ENCODE measurements at regions not wholly inside any gene's neighbourhood (a gene's known extent, or its start where the extent isn't known, plus 50 kb on each side); places are given as distances from the start of the nearest gene placed in this dataset.

DNA sequence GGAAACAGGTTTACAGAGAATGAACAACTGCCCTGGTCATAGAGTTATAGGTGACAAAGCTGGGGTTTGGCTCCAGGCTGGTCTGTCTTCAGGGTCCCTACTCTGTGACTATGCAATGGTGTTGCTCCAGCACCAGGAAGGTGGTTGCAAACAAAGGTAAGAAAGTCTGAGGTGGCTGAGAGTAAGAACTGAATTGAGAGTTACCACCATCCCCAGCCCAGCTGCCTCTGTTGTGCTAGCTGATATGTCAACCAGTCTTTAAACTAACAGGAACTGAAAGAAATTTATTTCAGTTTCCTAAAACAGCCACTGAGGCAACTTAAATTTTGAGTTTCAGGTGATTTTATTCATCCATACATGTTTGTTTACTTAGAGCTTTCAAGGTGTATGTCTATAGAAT lies 111.0 kb upstream of the LRIG3 start:
- H3K27me3 ChIP-seq (ENCODE audit: insufficient read depth, low read length) = no peaks in the 10 kb centered on the region
- no peak overlapping the region for H3K9ac ChIP-seq (ENCODE audit: low read depth, low read length)
- H3K36me3 ChIP-seq (ENCODE audit: insufficient read depth, low read depth, low read length) = no peaks in the 10 kb centered on the region
- H3K27ac ChIP-seq (ENCODE audit: low read length) = no peak overlapping the region
- no peaks in the 10 kb centered on the region for H3K9me3 ChIP-seq (ENCODE audit: insufficient read depth, low read depth, low read length)
- H3K4me1 ChIP-seq (ENCODE audit: insufficient read depth, low read length) = no peaks in the 10 kb centered on the region
- H3K4me3 ChIP-seq (ENCODE audit: low read length) = no peak overlapping the region

DNA sequence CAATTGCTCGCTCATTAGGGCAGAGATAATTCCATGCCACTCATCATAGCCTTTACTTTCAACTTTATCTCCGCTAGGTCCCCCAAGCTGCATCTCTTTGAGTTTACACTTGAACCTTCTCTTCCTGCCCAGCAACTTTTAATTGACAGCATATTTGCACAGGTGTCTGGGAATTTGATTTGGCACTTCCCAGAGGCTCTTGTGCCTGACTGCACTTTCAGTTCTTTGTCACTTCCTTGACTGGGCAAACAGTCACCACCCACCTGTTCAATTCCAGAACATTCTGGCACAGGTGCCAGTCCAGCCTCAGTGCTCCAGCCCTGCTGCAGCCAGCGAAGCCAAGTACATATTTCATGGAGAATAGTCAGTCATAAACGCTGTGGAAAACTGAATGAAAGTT lies 110.1 kb upstream of the LRIG3 start:
- Histone ChIP-seq H3K27ac (ENCODE audit: low read length) (no peak overlapping the region), H3K4me3 (ENCODE audit: low read length) (no peak overlapping the region), H3K27me3 (ENCODE audit: insufficient read depth, low read length) (no peaks in the 10 kb centered on the region), H3K9ac (ENCODE audit: low read depth, low read length) (no peak overlapping the region), H3K36me3 (ENCODE audit: insufficient read depth, low read depth, low read length) (no peaks in the 10 kb centered on the region), H3K4me1 (ENCODE audit: insufficient read depth, low read length) (no peaks in the 10 kb centered on the region), H3K9me3 (ENCODE audit: insufficient read depth, low read depth, low read length) (no peaks in the 10 kb centered on the region)

DNA sequence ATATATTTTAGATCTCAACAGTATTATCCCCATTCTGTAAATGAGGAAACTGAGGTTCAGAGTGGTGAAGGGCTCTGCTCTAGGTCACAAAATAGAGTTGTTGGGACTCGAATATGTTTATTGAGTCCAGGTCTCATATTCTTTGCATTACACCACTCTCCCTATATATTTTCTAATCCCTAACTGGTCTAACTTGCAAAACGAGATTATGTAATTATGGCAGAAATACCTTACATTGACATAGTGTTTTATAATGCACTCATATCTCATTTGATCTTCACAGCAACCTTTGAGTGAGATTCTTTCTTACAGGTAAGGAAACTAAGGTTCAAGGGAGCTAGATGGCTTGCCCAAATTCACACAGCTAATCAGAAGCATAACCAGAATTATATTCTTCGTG lies 106.9 kb upstream of the LRIG3 start:
- Histone ChIP-seq H3K4me3 (ENCODE audit: low read length) (no peak overlapping the region), H3K36me3 (ENCODE audit: insufficient read depth, low read depth, low read length) (no peaks in the 10 kb centered on the region), H3K9ac (ENCODE audit: low read depth, low read length) (no peak overlapping the region), H3K9me3 (ENCODE audit: insufficient read depth, low read depth, low read length) (no peaks in the 10 kb centered on the region), H3K27ac (ENCODE audit: low read length) (no peak overlapping the region), H3K27me3 (ENCODE audit: insufficient read depth, low read length) (no peaks in the 10 kb centered on the region), H3K4me1 (ENCODE audit: insufficient read depth, low read length) (no peaks in the 10 kb centered on the region)

DNA sequence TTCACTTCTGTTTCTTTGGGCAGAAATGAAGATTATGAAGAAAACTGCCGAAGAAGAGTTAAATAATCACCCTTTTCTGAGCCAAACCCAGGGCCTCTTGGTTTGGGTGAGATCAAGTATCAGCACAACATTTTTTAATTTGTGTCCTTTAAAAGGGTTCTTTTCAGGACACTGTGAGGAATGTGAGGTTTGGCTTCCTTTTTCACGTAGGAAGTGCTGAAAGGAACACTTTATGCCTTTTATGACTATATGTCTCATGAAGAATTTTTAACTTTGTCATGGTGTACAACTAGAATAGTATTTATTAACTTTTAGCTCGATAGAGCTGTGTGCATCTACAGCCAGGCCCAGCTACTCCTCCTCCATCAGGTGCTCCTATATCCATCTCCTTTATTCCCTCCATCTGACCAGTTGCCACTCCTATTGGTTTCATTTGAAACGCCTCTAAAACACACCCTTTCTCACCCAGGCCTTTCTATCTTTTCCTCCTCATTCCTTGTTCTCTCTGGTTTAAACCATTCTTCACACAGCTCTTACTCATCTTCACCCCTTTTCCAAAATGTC lies 103.6 kb upstream of the LRIG3 start:
- H3K27me3 ChIP-seq (ENCODE audit: insufficient read depth, low read length) = no peaks in the 10 kb centered on the region
- no peak overlapping the region for H3K9ac ChIP-seq (ENCODE audit: low read depth, low read length)
- H3K36me3 ChIP-seq (ENCODE audit: insufficient read depth, low read depth, low read length) = no peaks in the 10 kb centered on the region
- H3K4me1 ChIP-seq (ENCODE audit: insufficient read depth, low read length) = no peaks in the 10 kb centered on the region
- H3K9me3 ChIP-seq (ENCODE audit: insufficient read depth, low read depth, low read length) = no peaks in the 10 kb centered on the region
- H3K4me3 ChIP-seq (ENCODE audit: low read length) = no peak overlapping the region
- H3K27ac ChIP-seq (ENCODE audit: low read length) = no peak overlapping the region

DNA sequence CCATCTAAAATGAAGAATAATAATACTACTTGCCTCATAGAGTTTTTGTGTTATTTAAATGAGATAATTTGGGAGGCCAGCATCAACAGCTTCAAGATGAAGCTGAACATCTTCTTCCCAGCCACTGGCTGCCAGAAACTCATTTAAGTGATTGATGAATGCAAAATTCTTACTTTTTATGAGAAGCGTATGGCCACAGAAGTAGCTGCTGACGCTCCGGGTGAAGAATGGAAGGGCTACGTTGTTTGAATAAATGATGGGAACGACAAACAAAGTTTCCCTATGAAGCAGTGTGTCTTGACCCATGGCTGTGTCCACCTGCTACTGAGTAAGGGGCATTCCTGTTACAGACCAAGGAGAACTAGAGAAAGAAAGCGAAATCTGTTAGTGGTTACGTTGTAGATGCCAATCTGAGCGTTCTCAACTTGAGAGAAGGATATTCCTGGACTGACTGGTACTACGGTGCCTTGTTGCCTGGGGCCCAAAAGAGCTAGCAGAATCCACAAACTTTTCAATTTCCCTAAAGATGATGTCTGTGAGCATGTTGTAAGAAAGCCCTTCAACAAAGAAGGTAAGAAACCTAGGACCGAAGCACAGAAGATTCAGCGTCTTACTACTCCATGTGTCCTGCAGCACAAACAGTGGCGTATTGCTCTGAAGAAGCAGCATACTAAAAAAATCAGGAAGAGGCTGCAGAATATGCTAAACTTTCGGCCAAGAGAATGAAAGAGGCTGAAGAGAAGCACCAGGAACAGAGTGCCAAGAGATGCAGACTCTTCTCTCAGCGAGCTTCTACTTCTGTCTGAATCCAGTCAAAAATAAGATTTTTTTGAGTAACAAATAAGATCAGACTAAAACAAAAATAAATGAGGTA lies 100.0 kb upstream of the LRIG3 start:
- Histone ChIP-seq H3K4me1 (ENCODE audit: insufficient read depth, low read length) (no peaks in the 10 kb centered on the region), H3K9ac (ENCODE audit: low read depth, low read length) (no peak overlapping the region), H3K27me3 (ENCODE audit: insufficient read depth, low read length) (no peaks in the 10 kb centered on the region), H3K36me3 (ENCODE audit: insufficient read depth, low read depth, low read length) (no peaks in the 10 kb centered on the region), H3K4me3 (ENCODE audit: low read length) (no peak overlapping the region), H3K9me3 (ENCODE audit: insufficient read depth, low read depth, low read length) (no peaks in the 10 kb centered on the region), H3K27ac (ENCODE audit: low read length) (no peak overlapping the region)

DNA sequence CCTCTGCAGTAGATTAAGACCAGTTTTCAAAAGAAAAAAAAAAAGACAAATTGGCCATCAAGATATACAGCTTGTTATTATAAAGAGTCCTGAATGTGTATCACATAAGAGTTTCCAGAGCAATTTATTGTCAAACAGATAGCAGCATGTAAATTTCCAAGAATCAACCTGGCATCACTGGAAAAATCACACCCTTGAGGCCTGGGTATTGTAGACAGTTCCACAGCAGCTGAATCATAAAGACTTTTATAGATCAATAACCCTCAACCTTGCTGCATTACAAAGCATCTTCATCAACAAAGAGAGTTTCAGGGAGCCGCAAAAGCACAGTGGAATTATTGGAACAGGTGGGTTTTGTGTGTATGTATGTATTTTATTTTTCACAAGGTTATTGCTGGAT lies 94.6 kb upstream of the LRIG3 start:
- Histone ChIP-seq H3K36me3 (ENCODE audit: insufficient read depth, low read depth, low read length) (no peaks in the 10 kb centered on the region), H3K9me3 (ENCODE audit: insufficient read depth, low read depth, low read length) (no peaks in the 10 kb centered on the region), H3K27me3 (ENCODE audit: insufficient read depth, low read length) (no peaks in the 10 kb centered on the region), H3K27ac (ENCODE audit: low read length) (no peak overlapping the region), H3K9ac (ENCODE audit: low read depth, low read length) (no peak overlapping the region), H3K4me3 (ENCODE audit: low read length) (no peak overlapping the region), H3K4me1 (ENCODE audit: insufficient read depth, low read length) (no peaks in the 10 kb centered on the region)

DNA sequence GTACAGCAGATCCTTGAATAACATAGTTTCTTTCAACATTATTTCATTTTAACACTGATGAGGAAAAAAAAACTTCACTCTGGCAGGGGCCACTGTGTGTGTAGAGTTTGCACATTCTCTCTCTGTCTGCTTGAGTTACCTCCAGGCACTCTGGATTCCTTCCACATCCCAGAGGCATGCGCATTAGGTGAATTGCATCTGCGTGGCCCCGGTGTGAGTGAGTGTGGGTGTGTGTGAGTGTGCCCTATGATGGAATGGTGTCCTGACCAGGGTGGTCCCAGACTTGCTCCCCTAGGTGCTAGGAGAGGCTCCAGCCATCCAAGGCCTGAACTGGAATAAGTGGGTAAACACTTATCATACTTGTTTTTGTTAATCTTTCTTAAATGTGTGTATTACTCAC lies 90.6 kb upstream of the LRIG3 start:
- no peak overlapping the region for H3K27ac ChIP-seq (ENCODE audit: low read length)
- no peaks in the 10 kb centered on the region for H3K27me3 ChIP-seq (ENCODE audit: insufficient read depth, low read length)
- H3K4me1 ChIP-seq (ENCODE audit: insufficient read depth, low read length) = no peaks in the 10 kb centered on the region
- H3K4me3 ChIP-seq (ENCODE audit: low read length) = no peak overlapping the region
- no peaks in the 10 kb centered on the region for H3K36me3 ChIP-seq (ENCODE audit: insufficient read depth, low read depth, low read length)
- H3K9me3 ChIP-seq (ENCODE audit: insufficient read depth, low read depth, low read length) = no peaks in the 10 kb centered on the region
- no peak overlapping the region for H3K9ac ChIP-seq (ENCODE audit: low read depth, low read length)

DNA sequence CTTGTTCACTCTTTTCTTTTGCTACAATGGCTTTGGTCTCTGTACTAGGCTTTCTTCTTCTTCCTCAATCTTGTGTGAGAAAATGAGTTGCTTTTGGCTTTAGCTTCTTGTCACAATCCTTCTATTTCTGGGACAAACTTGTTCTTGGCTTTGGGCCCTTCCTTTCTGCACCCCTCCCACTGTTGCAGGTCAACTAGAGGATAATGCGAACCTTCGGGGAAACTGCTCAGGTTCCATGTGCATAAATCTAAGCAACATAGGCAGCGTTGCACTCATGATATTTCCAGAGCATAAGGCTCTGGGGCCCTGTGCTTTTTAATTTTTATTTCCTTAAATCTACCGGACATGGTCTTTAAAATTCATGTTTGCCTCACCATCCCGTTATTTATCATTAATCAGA lies 89.8 kb upstream of the LRIG3 start:
- Histone ChIP-seq H3K9me3 (ENCODE audit: insufficient read depth, low read depth, low read length) (no peaks in the 10 kb centered on the region), H3K27me3 (ENCODE audit: insufficient read depth, low read length) (no peaks in the 10 kb centered on the region), H3K36me3 (ENCODE audit: insufficient read depth, low read depth, low read length) (no peaks in the 10 kb centered on the region), H3K9ac (ENCODE audit: low read depth, low read length) (no peak overlapping the region), H3K4me3 (ENCODE audit: low read length) (no peak overlapping the region), H3K4me1 (ENCODE audit: insufficient read depth, low read length) (no peaks in the 10 kb centered on the region), H3K27ac (ENCODE audit: low read length) (no peak overlapping the region)

DNA sequence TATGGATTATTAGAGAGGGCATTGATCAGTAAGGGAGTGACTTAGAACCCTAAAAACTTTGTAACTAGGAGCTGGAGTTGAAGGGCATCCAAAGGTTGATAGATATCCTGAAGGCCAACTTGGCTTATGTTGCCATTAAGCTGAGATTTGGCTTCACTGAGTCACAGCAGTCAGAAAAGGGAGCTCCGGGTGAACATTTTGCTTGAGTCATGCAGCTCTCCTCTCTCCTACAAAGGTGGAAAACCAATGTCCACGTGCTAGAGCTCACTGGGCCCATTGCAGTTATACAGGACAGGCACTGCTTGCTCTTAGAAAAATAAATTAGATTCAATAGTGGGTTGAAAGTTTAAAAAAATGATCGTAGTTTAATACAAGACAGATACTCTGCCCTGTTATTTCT lies 87.3 kb upstream of the LRIG3 start:
- Histone ChIP-seq H3K27me3 (ENCODE audit: insufficient read depth, low read length) (no peaks in the 10 kb centered on the region), H3K27ac (ENCODE audit: low read length) (no peak overlapping the region), H3K9me3 (ENCODE audit: insufficient read depth, low read depth, low read length) (no peaks in the 10 kb centered on the region), H3K4me3 (ENCODE audit: low read length) (no peak overlapping the region), H3K36me3 (ENCODE audit: insufficient read depth, low read depth, low read length) (no peaks in the 10 kb centered on the region), H3K9ac (ENCODE audit: low read depth, low read length) (no peak overlapping the region), H3K4me1 (ENCODE audit: insufficient read depth, low read length) (no peaks in the 10 kb centered on the region)

DNA sequence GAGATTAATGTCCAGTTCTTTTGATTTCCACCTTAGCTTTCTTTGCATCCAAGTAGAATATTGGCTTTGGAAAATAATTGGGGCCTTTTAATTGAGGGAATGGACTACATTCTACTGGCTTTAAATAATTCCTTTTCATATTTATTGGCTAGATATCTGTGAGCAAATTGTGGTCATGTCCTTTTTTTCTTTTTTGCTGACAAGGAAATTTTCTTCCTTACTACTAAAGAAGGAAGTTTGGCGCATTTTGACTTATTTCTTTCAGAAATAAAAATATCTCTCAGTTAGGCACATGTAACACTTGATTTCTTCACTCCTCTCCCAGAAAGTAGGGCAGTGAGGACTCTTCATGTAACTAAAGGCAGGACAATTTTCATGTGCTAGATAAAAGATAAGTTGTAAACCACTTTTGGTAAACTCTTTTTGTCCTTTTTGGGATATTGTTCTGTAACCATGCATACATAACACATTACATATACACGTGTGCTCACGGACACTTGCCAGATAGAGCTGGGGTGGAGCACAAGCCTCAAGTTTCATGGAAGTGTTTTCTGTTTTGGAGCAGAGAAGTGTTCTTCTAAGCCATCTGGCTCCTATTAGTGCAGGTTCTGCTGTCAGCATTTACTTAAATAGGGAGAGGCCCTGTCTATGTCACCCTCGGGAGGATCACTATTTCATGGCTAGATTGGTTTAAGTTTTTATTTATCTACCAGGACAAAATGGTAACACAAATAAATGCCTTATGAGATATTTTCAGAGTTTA lies 85.1 kb upstream of the LRIG3 start:
- no peaks in the 10 kb centered on the region for H3K4me1 ChIP-seq (ENCODE audit: insufficient read depth, low read length)
- H3K27me3 ChIP-seq (ENCODE audit: insufficient read depth, low read length) = no peaks in the 10 kb centered on the region
- no peak overlapping the region for H3K4me3 ChIP-seq (ENCODE audit: low read length)
- H3K36me3 ChIP-seq (ENCODE audit: insufficient read depth, low read depth, low read length) = no peaks in the 10 kb centered on the region
- no peaks in the 10 kb centered on the region for H3K9me3 ChIP-seq (ENCODE audit: insufficient read depth, low read depth, low read length)
- H3K9ac ChIP-seq (ENCODE audit: low read depth, low read length) = no peak overlapping the region
- no peak overlapping the region for H3K27ac ChIP-seq (ENCODE audit: low read length)

DNA sequence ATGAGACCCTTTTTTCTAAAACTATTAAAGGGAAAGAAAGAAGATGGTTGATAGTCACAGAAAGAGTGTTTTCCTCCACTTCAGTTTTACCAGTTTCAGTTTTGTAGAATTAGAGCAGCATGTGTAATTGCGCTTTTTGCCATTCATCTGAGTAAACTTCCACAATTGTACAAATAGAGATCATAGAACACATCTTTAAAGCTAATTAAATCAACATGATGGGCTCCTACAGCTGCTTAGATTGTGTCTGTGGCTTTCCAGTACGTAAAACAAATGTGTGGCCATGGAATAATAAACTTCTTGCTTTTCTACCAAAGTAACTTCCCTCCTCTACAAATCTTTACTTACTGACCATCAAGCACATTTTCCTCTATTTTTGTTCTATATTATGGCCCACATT lies 84.2 kb upstream of the LRIG3 start:
- Histone ChIP-seq H3K27me3 (ENCODE audit: insufficient read depth, low read length) (no peaks in the 10 kb centered on the region), H3K4me1 (ENCODE audit: insufficient read depth, low read length) (no peaks in the 10 kb centered on the region), H3K9ac (ENCODE audit: low read depth, low read length) (no peak overlapping the region), H3K9me3 (ENCODE audit: insufficient read depth, low read depth, low read length) (no peaks in the 10 kb centered on the region), H3K36me3 (ENCODE audit: insufficient read depth, low read depth, low read length) (no peaks in the 10 kb centered on the region), H3K4me3 (ENCODE audit: low read length) (no peak overlapping the region), H3K27ac (ENCODE audit: low read length) (no peak overlapping the region)

Data from iPS-20b (cell line).